Peyer's patch (tissue), 4 donors: ENCODE measurements at regions not wholly inside any gene's neighbourhood (a gene's known extent, or its start where the extent isn't known, plus 50 kb on each side); places are given as distances from the start of the nearest gene placed in this dataset.

Experiments used
- CTCF ChIP-seq, 6 experiments: fragments of 450-650 bp in 4 of 6; fragments of 200-600 bp in 2 of 6; sonication (generic) in 1 of 6; IDR thresholded peaks; one replicate each; pipeline ENCODE4 v1.5.1; 2017 to 2019; ENCODE audit warnings: antibody characterized with exemption in 6 of 6, mild to moderate bottlenecking in 3 of 6, moderate library complexity in 1 of 6
- POLR2A ChIP-seq, 2 donors: fragments of 450-650 bp; IDR thresholded peaks; one replicate each; pipeline ENCODE4 v1.5.1; 2017; ENCODE audit warnings: antibody characterized with exemption in 2 of 2, mild to moderate bottlenecking in 2 of 2, moderate library complexity in 2 of 2

- TF ChIP-seq POLR2A (IDR thresholded peaks at IDR 0.05) (no peak), CTCF (IDR thresholded peaks at IDR 0.05) (no peak)
Measured at GRCh38 chr13:90752070-90752469, 595.4 kb upstream of the MIR17HG start.
